ENCODE measurements at regions not wholly inside any gene's neighbourhood (a gene's known extent, or its start where the extent isn't known, plus 50 kb on each side); places are given as distances from the start of the nearest gene placed in this dataset.

DNA sequence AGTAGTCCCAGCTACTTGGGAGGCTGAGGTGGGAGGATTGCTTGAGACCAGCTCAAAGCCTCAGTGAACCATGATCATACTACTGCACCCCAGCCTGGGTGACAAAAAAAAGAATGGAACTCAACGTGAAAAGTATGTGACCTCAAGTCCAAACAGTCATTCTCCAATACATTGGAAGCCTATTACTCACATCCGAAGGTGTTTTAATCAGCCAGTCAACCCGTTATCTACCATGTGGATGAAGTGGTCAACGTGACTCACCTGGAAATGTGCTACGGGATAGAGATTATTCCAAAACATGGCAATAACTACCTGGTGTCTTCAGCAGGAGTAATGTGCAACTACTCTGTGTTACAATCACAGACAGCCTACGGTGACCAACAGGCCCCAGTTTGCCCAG lies 85.8 kb upstream of the TOP1 start:
- POLR2A ChIA-PET: no interaction called here
- H4K20me1 ChIP-seq (replicated peaks; ENCODE audit: control insufficient read depth, extremely low read depth, insufficient read depth, low read length): no peaks in the 10 kb centered on the region
- no peaks in the 10 kb centered on the region for H3K79me2 ChIP-seq (ENCODE audit: control insufficient read depth, insufficient read depth, low read length)
- intact Hi-C loops (cut with micrococcal nuclease): no loop called here
- H2AFZ ChIP-seq (ENCODE audit: low read depth, low read length): no peak overlapping the region
- H3K9me1 ChIP-seq (replicated peaks; ENCODE audit: control insufficient read depth, extremely low read depth, insufficient read depth, low read length): no peaks in the 10 kb centered on the region
- H3K27ac ChIP-seq (ENCODE audit: insufficient read depth, low read depth, low read length): no peak overlapping the region
- DNase-seq (ENCODE audit: low read depth, low spot score) (no peak), FAIRE-seq (no peak)
- no peaks in the 10 kb centered on the region for H3K27me3 ChIP-seq (ENCODE audit: control insufficient read depth in 2 of 2, insufficient read depth in 2 of 2, low read length in 2 of 2)
- dilution Hi-C loops (cut with MboI; ENCODE audit: extremely low pct_ligation_motif_present, low sequenced_read_pairs): no loop called here
- H3K4me1 ChIP-seq (ENCODE audit: control insufficient read depth, extremely low read depth, insufficient read depth, low read length): no peaks in the 10 kb centered on the region
- no peak overlapping the region for H3K4me3 ChIP-seq (replicated peaks in 1 of 3; ENCODE audit: insufficient read depth in 1 of 3, low read depth in 1 of 3, low read length in 3 of 3)
- CTCF ChIA-PET: interaction anchor here (0.9 to 1.9 kb wide), 2 partner anchors 11 to 200 kb away, joined by 3 to 6 read pairs; no protein-coding TSS in a partner anchor
- no peaks in the 10 kb centered on the region for H3K36me3 ChIP-seq (ENCODE audit: control insufficient read depth in 2 of 2, extremely low read depth in 1 of 2, insufficient read depth in 2 of 2, low read length in 2 of 2)
- BruUV-seq (replicated peaks): no TSS peak
- no peaks in the 10 kb centered on the region for H3K9me3 ChIP-seq (replicated peaks; ENCODE audit: control insufficient read depth, insufficient read depth, low read length)
- no peak overlapping the region for H3K4me2 ChIP-seq (ENCODE audit: insufficient read depth, low read length)
- no peak for TF ChIP-seq JUN (IDR thresholded peaks at IDR 0.05; ENCODE audit: borderline replicate concordance, insufficient read depth, insufficient read length, low read depth)
- no peak for TF ChIP-seq EZH2 (IDR thresholded peaks at IDR 0.05; ENCODE audit: borderline replicate concordance, low read depth, low read length, severe bottlenecking)
- no peak for TF ChIP-seq POLR2AphosphoS5 (IDR thresholded peaks at IDR 0.05; ENCODE audit: insufficient read depth, low read depth, low read length)
- TF ChIP-seq GATA2 (IDR thresholded peaks at IDR 0.05; ENCODE audit: insufficient read depth, insufficient read length, low read depth, low read length): no peak
- TF ChIP-seq POLR2A (IDR thresholded peaks at IDR 0.05; ENCODE audit: low read depth, low read length): no peak
- no peak for TF ChIP-seq FOS (IDR thresholded peaks at IDR 0.05; ENCODE audit: borderline replicate concordance, insufficient read depth, low read length)
- TF ChIP-seq, protein P1, sequence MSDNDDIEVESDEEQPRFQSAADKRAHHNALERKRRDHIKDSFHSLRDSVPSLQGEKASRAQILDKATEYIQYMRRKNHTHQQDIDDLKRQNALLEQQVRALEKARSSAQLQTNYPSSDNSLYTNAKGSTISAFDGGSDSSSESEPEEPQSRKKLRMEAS (IDR thresholded peaks at IDR 0.05; ENCODE audit: insufficient read depth, insufficient read length): no peak
- TF ChIP-seq MYC (IDR thresholded peaks at IDR 0.05; ENCODE audit: low read depth, low read length): no peak
- TF ChIP-seq, protein P2, sequence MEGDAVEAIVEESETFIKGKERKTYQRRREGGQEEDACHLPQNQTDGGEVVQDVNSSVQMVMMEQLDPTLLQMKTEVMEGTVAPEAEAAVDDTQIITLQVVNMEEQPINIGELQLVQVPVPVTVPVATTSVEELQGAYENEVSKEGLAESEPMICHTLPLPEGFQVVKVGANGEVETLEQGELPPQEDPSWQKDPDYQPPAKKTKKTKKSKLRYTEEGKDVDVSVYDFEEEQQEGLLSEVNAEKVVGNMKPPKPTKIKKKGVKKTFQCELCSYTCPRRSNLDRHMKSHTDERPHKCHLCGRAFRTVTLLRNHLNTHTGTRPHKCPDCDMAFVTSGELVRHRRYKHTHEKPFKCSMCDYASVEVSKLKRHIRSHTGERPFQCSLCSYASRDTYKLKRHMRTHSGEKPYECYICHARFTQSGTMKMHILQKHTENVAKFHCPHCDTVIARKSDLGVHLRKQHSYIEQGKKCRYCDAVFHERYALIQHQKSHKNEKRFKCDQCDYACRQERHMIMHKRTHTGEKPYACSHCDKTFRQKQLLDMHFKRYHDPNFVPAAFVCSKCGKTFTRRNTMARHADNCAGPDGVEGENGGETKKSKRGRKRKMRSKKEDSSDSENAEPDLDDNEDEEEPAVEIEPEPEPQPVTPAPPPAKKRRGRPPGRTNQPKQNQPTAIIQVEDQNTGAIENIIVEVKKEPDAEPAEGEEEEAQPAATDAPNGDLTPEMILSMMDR (IDR thresholded peaks at IDR 0.05; ENCODE audit: extremely low read depth in 1 of 2, insufficient read depth in 1 of 2, low read depth in 1 of 2, low read length in 2 of 2): no peak
- H3K9ac ChIP-seq (replicated peaks; ENCODE audit: extremely low read depth, insufficient read depth, low read length): no peak overlapping the region
